ENCODE measurements at regions not wholly inside any gene's neighbourhood (a gene's known extent, or its start where the extent isn't known, plus 50 kb on each side); places are given as distances from the start of the nearest gene placed in this dataset.

GRCh38 chr2:136572335-136572734, 193.0 kb upstream of the THSD7B start:
- DNase-seq = no peak

- DNase-seq = no peak
Measured at GRCh38 chr2:136557203-136557602, 208.1 kb upstream of the THSD7B start.

- DNase-seq = no peak
Measured at GRCh38 chr2:136550181-136550580, 215.2 kb upstream of the THSD7B start.

- DNase-seq = no peak
Measured at GRCh38 chr2:136539355-136539754, 226.0 kb upstream of the THSD7B start.

GRCh38 chr2:136538489-136538888, 226.9 kb upstream of the THSD7B start:
- DNase-seq = no peak

- no peak for DNase-seq
Measured at GRCh38 chr2:136534811-136535210, 230.5 kb upstream of the THSD7B start.

- no peak for DNase-seq
Measured at GRCh38 chr2:136532171-136532570, 233.2 kb upstream of the THSD7B start.

- DNase-seq = no peak
Measured at GRCh38 chr2:136531731-136532130, 233.6 kb upstream of the THSD7B start.

GRCh38 chr2:136530146-136530545, 235.2 kb upstream of the THSD7B start:
- peak; percentile 36 for DNase-seq

- peak; percentile 75 for DNase-seq
Measured at GRCh38 chr2:136527560-136527959, 237.8 kb upstream of the THSD7B start.

- no peak for DNase-seq
Measured at GRCh38 chr2:136522724-136523123, 242.6 kb upstream of the THSD7B start.

- no peak for DNase-seq
Measured at GRCh38 chr2:136517716-136518115, 247.6 kb upstream of the THSD7B start.

GRCh38 chr2:136510244-136510643, 255.1 kb upstream of the THSD7B start:
- DNase-seq = no peak

GRCh38 chr2:136505462-136505861, 259.9 kb upstream of the THSD7B start:
- no peak for DNase-seq

- DNase-seq = no peak
Measured at GRCh38 chr2:136502660-136503059, 262.7 kb upstream of the THSD7B start.

- no peak for DNase-seq
Measured at GRCh38 chr2:136497709-136498108, 267.6 kb upstream of the THSD7B start.

GRCh38 chr2:136496966-136497365, 268.4 kb upstream of the THSD7B start:
- no peak for DNase-seq

- no peak for DNase-seq
Measured at GRCh38 chr2:136495636-136496035, 269.7 kb upstream of the THSD7B start.

GRCh38 chr2:136492901-136493300, 272.4 kb upstream of the THSD7B start:
- no peak for DNase-seq

- DNase-seq = no peak
Measured at GRCh38 chr2:136490100-136490499, 275.2 kb upstream of the THSD7B start.

GRCh38 chr2:136487421-136487820, 277.9 kb upstream of the THSD7B start:
- peak; percentile 43 for DNase-seq

- DNase-seq = no peak
Measured at GRCh38 chr2:136486115-136486514, 279.2 kb upstream of the THSD7B start.

GRCh38 chr2:136482966-136483365, 282.4 kb upstream of the THSD7B start:
- DNase-seq = no peak

GRCh38 chr2:136482006-136482405, 283.3 kb upstream of the THSD7B start:
- DNase-seq = no peak

GRCh38 chr2:136479696-136480095, 285.6 kb upstream of the THSD7B start:
- no peak for DNase-seq

All from left kidney (tissue), 1 donor.